IPS-15b (cell line): ENCODE measurements at regions not wholly inside any gene's neighbourhood (a gene's known extent, or its start where the extent isn't known, plus 50 kb on each side); places are given as distances from the start of the nearest gene placed in this dataset.

Experiments used
- H3K27me3 ChIP-seq: one replicate; pipeline ENCODE4 v1.6.1; 2013; ENCODE audit warnings: low read length; ENCODE audit not compliant: control insufficient read depth, insufficient read depth
- H3K36me3 ChIP-seq: one replicate; pipeline ENCODE4 v1.6.1; 2013; ENCODE audit warnings: low read length; ENCODE audit not compliant: control insufficient read depth, insufficient read depth
- H3K4me1 ChIP-seq: one replicate; pipeline ENCODE4 v1.6.1; 2013; ENCODE audit warnings: mild to moderate bottlenecking, low read length; ENCODE audit not compliant: control insufficient read depth, insufficient read depth
- H3K4me3 ChIP-seq: one replicate; pipeline ENCODE4 v1.5.1; 2013; ENCODE audit warnings: low read depth, low read length
- H3K9ac ChIP-seq: one replicate; pipeline ENCODE4 v1.6.1; 2013; ENCODE audit warnings: low read depth, mild to moderate bottlenecking, low read length
- H3K9me3 ChIP-seq: one replicate; pipeline ENCODE4 v1.6.1; 2013; ENCODE audit warnings: mild to moderate bottlenecking, low read length; ENCODE audit not compliant: control insufficient read depth, insufficient read depth

- H3K27me3 ChIP-seq: no peaks in the 10 kb centered on the region
- H3K9ac ChIP-seq: no peak overlapping the region
- H3K9me3 ChIP-seq: no peaks in the 10 kb centered on the region
- no peak overlapping the region for H3K4me3 ChIP-seq
- no peaks in the 10 kb centered on the region for H3K4me1 ChIP-seq
- no peaks in the 10 kb centered on the region for H3K36me3 ChIP-seq
These were observed 863.3 kb downstream of the BCL11B start for GRCh38 chr14:98408713-98409112.

GRCh38 chr14:98411154-98411553 lies 860.8 kb downstream of the BCL11B start:
- H3K4me3 ChIP-seq: no peak overlapping the region
- no peaks in the 10 kb centered on the region for H3K27me3 ChIP-seq
- H3K9me3 ChIP-seq: no peaks in the 10 kb centered on the region
- no peaks in the 10 kb centered on the region for H3K36me3 ChIP-seq
- no peak overlapping the region for H3K9ac ChIP-seq
- H3K4me1 ChIP-seq: no peaks in the 10 kb centered on the region

DNA sequence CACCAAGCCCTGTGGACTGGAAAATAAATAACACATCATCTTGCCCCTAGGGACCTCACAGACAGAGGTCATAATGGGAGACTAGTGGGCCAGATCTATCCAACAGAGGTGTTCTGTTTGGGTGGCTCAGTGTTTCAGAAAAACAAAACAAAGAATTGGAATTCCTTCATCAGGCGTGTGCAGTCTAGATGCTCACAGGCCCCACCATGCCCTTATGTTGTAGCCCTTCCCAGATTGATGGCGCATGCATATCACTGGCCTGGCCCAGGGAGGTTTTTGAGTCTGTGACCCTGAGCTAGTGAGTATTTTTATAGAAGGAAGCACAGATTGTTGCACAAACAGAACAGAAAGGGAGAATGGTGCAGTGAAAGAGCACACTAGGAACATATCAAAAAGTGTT lies 859.6 kb downstream of the BCL11B start:
- Histone ChIP-seq H3K9ac (no peak overlapping the region), H3K4me1 (no peaks in the 10 kb centered on the region), H3K36me3 (no peaks in the 10 kb centered on the region), H3K9me3 (no peaks in the 10 kb centered on the region), H3K27me3 (no peaks in the 10 kb centered on the region), H3K4me3 (no peak overlapping the region)

GRCh38 chr14:98415766-98416165 lies 856.2 kb downstream of the BCL11B start:
- Histone ChIP-seq H3K4me3 (no peak overlapping the region), H3K27me3 (no peaks in the 10 kb centered on the region), H3K9me3 (no peaks in the 10 kb centered on the region), H3K9ac (no peak overlapping the region), H3K4me1 (no peaks in the 10 kb centered on the region), H3K36me3 (no peaks in the 10 kb centered on the region)

- Histone ChIP-seq H3K27me3 (no peaks in the 10 kb centered on the region), H3K36me3 (no peaks in the 10 kb centered on the region), H3K9me3 (no peaks in the 10 kb centered on the region), H3K4me1 (no peaks in the 10 kb centered on the region), H3K4me3 (no peak overlapping the region), H3K9ac (no peak overlapping the region)
These were observed 855.0 kb downstream of the BCL11B start for GRCh38 chr14:98417001-98417400.

DNA sequence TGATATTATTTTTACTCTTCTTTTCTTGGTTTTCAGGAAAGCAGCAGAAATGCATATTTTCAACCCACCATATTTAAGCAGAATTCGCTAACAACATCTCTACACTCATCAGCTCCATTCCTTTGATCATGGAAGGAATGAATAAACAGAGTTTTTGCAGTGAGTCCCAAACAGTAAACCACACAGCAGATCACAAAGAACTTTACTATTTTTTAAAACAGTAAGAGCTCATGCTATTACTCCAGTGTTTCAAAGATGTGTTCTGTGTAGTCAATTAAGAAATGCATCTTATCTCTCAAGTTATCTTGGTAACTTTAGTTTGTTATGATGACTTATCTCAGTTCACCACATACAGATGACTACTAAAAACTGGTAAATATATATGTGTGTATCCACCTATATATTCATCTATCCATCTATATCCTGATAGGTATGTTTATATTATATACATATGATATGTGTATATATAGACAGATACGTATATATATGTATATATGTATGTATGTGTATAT lies 843.5 kb downstream of the BCL11B start:
- Histone ChIP-seq H3K27me3 (no peaks in the 10 kb centered on the region), H3K9me3 (no peaks in the 10 kb centered on the region), H3K36me3 (no peaks in the 10 kb centered on the region), H3K4me1 (no peaks in the 10 kb centered on the region), H3K4me3 (no peak overlapping the region), H3K9ac (no peak overlapping the region)

DNA sequence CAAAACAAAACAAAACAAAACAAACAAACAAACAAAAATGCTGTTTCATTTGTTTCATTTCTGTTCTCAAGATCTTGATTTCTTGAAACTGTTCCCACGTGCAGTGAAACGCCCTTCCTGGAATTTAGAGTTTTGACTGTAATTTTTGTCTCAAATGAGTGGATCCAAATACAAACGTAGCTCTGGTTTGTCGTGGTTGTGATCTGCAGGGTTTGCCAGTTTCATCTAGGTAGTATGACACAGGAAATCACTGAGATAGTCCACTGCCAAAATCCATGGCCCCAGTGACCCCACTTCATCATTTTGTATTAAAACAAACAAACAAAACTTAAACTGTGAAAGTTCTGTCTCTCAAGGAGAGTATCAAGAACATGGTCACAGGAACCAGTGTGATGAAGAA lies 838.6 kb downstream of the BCL11B start:
- Histone ChIP-seq H3K9me3 (no peaks in the 10 kb centered on the region), H3K36me3 (no peaks in the 10 kb centered on the region), H3K27me3 (no peaks in the 10 kb centered on the region), H3K9ac (no peak overlapping the region), H3K4me1 (no peaks in the 10 kb centered on the region), H3K4me3 (no peak overlapping the region)

DNA sequence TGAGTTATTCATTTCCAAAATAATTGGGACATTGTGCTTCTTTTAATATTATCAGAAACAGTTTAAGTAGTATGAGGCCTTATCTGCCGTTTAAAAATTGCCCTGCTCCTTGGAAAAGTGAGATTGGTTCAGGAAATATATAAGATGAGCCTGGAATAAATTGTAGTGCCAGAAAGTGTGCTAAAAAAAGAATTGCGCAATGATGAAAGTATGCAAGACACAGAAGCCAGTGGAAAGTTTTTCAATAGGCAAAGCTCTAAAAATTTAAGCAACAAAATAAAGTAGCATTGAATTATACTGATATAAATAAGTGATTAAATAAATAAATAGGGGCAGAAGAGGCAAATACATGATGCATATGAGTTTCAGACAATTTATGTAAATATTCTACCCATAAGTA lies 834.9 kb downstream of the BCL11B start:
- Histone ChIP-seq H3K36me3 (no peaks in the 10 kb centered on the region), H3K9ac (no peak overlapping the region), H3K27me3 (no peaks in the 10 kb centered on the region), H3K4me3 (no peak overlapping the region), H3K9me3 (no peaks in the 10 kb centered on the region), H3K4me1 (no peaks in the 10 kb centered on the region)

DNA sequence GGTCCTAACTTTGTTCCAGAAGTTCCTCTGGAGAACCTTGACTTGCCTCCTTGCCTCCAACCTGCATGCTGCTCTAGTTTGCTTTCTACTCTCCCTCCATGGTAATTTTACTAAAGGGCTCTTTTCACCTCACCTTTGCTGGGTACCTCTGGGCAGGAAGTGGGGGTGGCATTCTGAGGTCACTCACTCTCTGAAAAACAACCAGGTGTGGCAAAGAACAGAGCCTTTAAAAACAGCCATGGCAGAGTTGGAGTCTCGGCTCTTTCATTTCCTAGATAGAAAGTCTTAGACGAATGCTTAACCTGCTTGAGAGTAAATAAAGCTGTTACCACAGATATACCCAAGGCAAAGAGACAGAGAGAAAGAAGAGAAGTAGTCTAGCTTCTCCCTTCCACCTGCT lies 827.9 kb downstream of the BCL11B start:
- no peak overlapping the region for H3K4me3 ChIP-seq
- no peaks in the 10 kb centered on the region for H3K27me3 ChIP-seq
- H3K4me1 ChIP-seq: no peaks in the 10 kb centered on the region
- no peak overlapping the region for H3K9ac ChIP-seq
- no peaks in the 10 kb centered on the region for H3K9me3 ChIP-seq
- no peaks in the 10 kb centered on the region for H3K36me3 ChIP-seq

DNA sequence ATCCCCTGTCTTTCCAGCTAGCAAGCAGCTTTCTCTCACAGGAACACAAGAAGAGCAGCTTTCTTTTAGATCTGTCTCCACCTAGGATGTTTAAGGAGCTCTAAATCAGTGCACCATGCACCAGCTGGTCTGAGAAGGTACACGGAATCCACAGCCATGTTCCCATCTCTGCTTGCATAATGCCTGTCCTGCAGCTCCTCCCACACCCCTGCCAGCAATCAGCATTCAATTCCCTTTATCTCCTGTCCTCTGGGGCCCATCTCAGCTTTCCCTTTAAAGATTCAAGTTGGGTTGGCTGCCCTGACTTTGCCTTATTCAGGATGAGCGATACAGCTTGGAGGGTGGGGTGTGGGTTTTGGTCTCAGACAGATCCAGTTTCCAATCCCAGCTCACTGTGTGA lies 826.3 kb downstream of the BCL11B start:
- Histone ChIP-seq H3K9ac (no peak overlapping the region), H3K4me1 (no peaks in the 10 kb centered on the region), H3K36me3 (no peaks in the 10 kb centered on the region), H3K4me3 (no peak overlapping the region), H3K9me3 (no peaks in the 10 kb centered on the region), H3K27me3 (no peaks in the 10 kb centered on the region)

GRCh38 chr14:98446508-98446907 lies 825.5 kb downstream of the BCL11B start:
- Histone ChIP-seq H3K9me3 (no peaks in the 10 kb centered on the region), H3K9ac (no peak overlapping the region), H3K27me3 (no peaks in the 10 kb centered on the region), H3K4me1 (no peaks in the 10 kb centered on the region), H3K36me3 (no peaks in the 10 kb centered on the region), H3K4me3 (no peak overlapping the region)

DNA sequence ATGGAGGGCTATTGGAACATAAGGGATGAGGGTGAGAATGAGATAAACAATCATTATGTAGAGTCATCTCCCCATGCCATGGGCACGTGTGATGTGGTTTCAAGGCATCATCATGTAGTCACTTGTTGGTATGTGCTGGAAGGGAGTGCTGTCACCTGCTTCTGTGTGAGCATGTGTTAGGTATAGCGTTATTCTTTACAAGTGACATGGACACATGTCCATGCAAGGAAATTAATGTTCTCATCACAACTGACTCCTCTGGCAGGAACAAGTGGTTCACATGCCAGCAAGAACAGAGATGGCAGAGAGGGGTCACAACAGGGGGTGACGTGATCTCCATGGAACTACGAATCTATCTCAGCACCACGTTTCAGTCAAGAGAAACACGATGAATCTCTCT lies 815.8 kb downstream of the BCL11B start:
- no peak overlapping the region for H3K9ac ChIP-seq
- H3K9me3 ChIP-seq: peaks cover 5% of the 10 kb centered on the region
- H3K4me1 ChIP-seq: peaks cover 12% of the 10 kb centered on the region
- no peaks in the 10 kb centered on the region for H3K36me3 ChIP-seq
- H3K27me3 ChIP-seq: no peaks in the 10 kb centered on the region
- H3K4me3 ChIP-seq: no peak overlapping the region

- Histone ChIP-seq H3K4me3 (no peak overlapping the region), H3K36me3 (no peaks in the 10 kb centered on the region), H3K9me3 (no peaks in the 10 kb centered on the region), H3K9ac (no peak overlapping the region), H3K4me1 (peaks cover 8% of the 10 kb centered on the region), H3K27me3 (no peaks in the 10 kb centered on the region)
These were observed 813.3 kb downstream of the BCL11B start for GRCh38 chr14:98458702-98459101.
